ENCODE measurements at regions not wholly inside any gene's neighbourhood (a gene's known extent, or its start where the extent isn't known, plus 50 kb on each side); places are given as distances from the start of the nearest gene placed in this dataset.
A peak's percentile ranks its signal among the peaks of the same experiment; 100 is the strongest.

- Histone ChIP-seq H3K36me3 (ENCODE audit: control insufficient read depth in 2 of 2, insufficient read depth in 2 of 2, low read length in 2 of 2) (no peaks in the 10 kb centered on the region), H3K27me3 (ENCODE audit: control insufficient read depth in 1 of 2, insufficient read depth in 2 of 2, low read length in 2 of 2) (no peaks in the 10 kb centered on the region), H3K4me3 (ENCODE audit: low read length in 2 of 2) (peak overlapping the region in 1 of 2 donors; percentile 59), H3K9me3 (ENCODE audit: control insufficient read depth in 2 of 2, low read length in 2 of 2) (no peaks in the 10 kb centered on the region), H3K9ac (ENCODE audit: low read length in 2 of 2) (no peak overlapping the region), H3K27ac (ENCODE audit: low read length) (no peak overlapping the region), H3K4me1 (ENCODE audit: control insufficient read depth, insufficient read depth, low read length) (no peaks in the 10 kb centered on the region)
These were observed 159.7 kb upstream of the CDH12 start for GRCh38 chr5:23012842-23013241.

GRCh38 chr5:23007762-23008161 lies 154.6 kb upstream of the CDH12 start:
- H3K4me3 ChIP-seq (ENCODE audit: low read length in 2 of 2): no peak overlapping the region
- H3K36me3 ChIP-seq (ENCODE audit: control insufficient read depth in 2 of 2, insufficient read depth in 2 of 2, low read length in 2 of 2): no peaks in the 10 kb centered on the region
- H3K4me1 ChIP-seq (ENCODE audit: control insufficient read depth, insufficient read depth, low read length): no peaks in the 10 kb centered on the region
- H3K9ac ChIP-seq (ENCODE audit: low read length in 2 of 2): no peak overlapping the region
- H3K27ac ChIP-seq (ENCODE audit: low read length): no peak overlapping the region
- no peaks in the 10 kb centered on the region for H3K27me3 ChIP-seq (ENCODE audit: control insufficient read depth in 1 of 2, insufficient read depth in 2 of 2, low read length in 2 of 2)
- no peaks in the 10 kb centered on the region for H3K9me3 ChIP-seq (ENCODE audit: control insufficient read depth in 2 of 2, low read length in 2 of 2)

- Histone ChIP-seq H3K9me3 (ENCODE audit: control insufficient read depth in 2 of 2, low read length in 2 of 2) (no peaks in the 10 kb centered on the region), H3K4me3 (ENCODE audit: low read length in 2 of 2) (no peak overlapping the region), H3K4me1 (ENCODE audit: control insufficient read depth, insufficient read depth, low read length) (no peaks in the 10 kb centered on the region), H3K27me3 (ENCODE audit: control insufficient read depth in 1 of 2, insufficient read depth in 2 of 2, low read length in 2 of 2) (no peaks in the 10 kb centered on the region), H3K9ac (ENCODE audit: low read length in 2 of 2) (no peak overlapping the region), H3K36me3 (ENCODE audit: control insufficient read depth in 2 of 2, insufficient read depth in 2 of 2, low read length in 2 of 2) (no peaks in the 10 kb centered on the region), H3K27ac (ENCODE audit: low read length) (no peak overlapping the region)
These were observed 154.1 kb upstream of the CDH12 start for GRCh38 chr5:23007236-23007635.

- Histone ChIP-seq H3K4me1 (ENCODE audit: control insufficient read depth, insufficient read depth, low read length) (no peaks in the 10 kb centered on the region), H3K9ac (ENCODE audit: low read length in 2 of 2) (no peak overlapping the region), H3K27me3 (ENCODE audit: control insufficient read depth in 1 of 2, insufficient read depth in 2 of 2, low read length in 2 of 2) (no peaks in the 10 kb centered on the region), H3K4me3 (ENCODE audit: low read length in 2 of 2) (no peak overlapping the region), H3K36me3 (ENCODE audit: control insufficient read depth in 2 of 2, insufficient read depth in 2 of 2, low read length in 2 of 2) (no peaks in the 10 kb centered on the region), H3K27ac (ENCODE audit: low read length) (no peak overlapping the region), H3K9me3 (ENCODE audit: control insufficient read depth in 2 of 2, low read length in 2 of 2) (no peaks in the 10 kb centered on the region)
These were observed 148.0 kb upstream of the CDH12 start for GRCh38 chr5:23001120-23001519.

GRCh38 chr5:22998774-22999173 lies 145.6 kb upstream of the CDH12 start:
- Histone ChIP-seq H3K4me1 (ENCODE audit: control insufficient read depth, insufficient read depth, low read length) (no peaks in the 10 kb centered on the region), H3K9ac (ENCODE audit: low read length in 2 of 2) (no peak overlapping the region), H3K27ac (ENCODE audit: low read length) (no peak overlapping the region), H3K27me3 (ENCODE audit: control insufficient read depth in 1 of 2, insufficient read depth in 2 of 2, low read length in 2 of 2) (no peaks in the 10 kb centered on the region), H3K36me3 (ENCODE audit: control insufficient read depth in 2 of 2, insufficient read depth in 2 of 2, low read length in 2 of 2) (no peaks in the 10 kb centered on the region), H3K4me3 (ENCODE audit: low read length in 2 of 2) (no peak overlapping the region), H3K9me3 (ENCODE audit: control insufficient read depth in 2 of 2, low read length in 2 of 2) (no peaks in the 10 kb centered on the region)

GRCh38 chr5:22998362-22998761 lies 145.2 kb upstream of the CDH12 start:
- no peaks in the 10 kb centered on the region for H3K9me3 ChIP-seq (ENCODE audit: control insufficient read depth in 2 of 2, low read length in 2 of 2)
- H3K9ac ChIP-seq (ENCODE audit: low read length in 2 of 2): no peak overlapping the region
- no peak overlapping the region for H3K4me3 ChIP-seq (ENCODE audit: low read length in 2 of 2)
- no peaks in the 10 kb centered on the region for H3K4me1 ChIP-seq (ENCODE audit: control insufficient read depth, insufficient read depth, low read length)
- no peaks in the 10 kb centered on the region for H3K36me3 ChIP-seq (ENCODE audit: control insufficient read depth in 2 of 2, insufficient read depth in 2 of 2, low read length in 2 of 2)
- H3K27me3 ChIP-seq (ENCODE audit: control insufficient read depth in 1 of 2, insufficient read depth in 2 of 2, low read length in 2 of 2): no peaks in the 10 kb centered on the region
- H3K27ac ChIP-seq (ENCODE audit: low read length): no peak overlapping the region

- no peaks in the 10 kb centered on the region for H3K9me3 ChIP-seq (ENCODE audit: control insufficient read depth in 2 of 2, low read length in 2 of 2)
- no peak overlapping the region for H3K4me3 ChIP-seq (ENCODE audit: low read length in 2 of 2)
- no peaks in the 10 kb centered on the region for H3K27me3 ChIP-seq (ENCODE audit: control insufficient read depth in 1 of 2, insufficient read depth in 2 of 2, low read length in 2 of 2)
- H3K36me3 ChIP-seq (ENCODE audit: control insufficient read depth in 2 of 2, insufficient read depth in 2 of 2, low read length in 2 of 2): no peaks in the 10 kb centered on the region
- no peaks in the 10 kb centered on the region for H3K4me1 ChIP-seq (ENCODE audit: control insufficient read depth, insufficient read depth, low read length)
- H3K27ac ChIP-seq (ENCODE audit: low read length): no peak overlapping the region
- no peak overlapping the region for H3K9ac ChIP-seq (ENCODE audit: low read length in 2 of 2)
These were observed 135.8 kb upstream of the CDH12 start for GRCh38 chr5:22988937-22989336.

GRCh38 chr5:22986281-22986680 lies 133.1 kb upstream of the CDH12 start:
- no peak overlapping the region for H3K9ac ChIP-seq (ENCODE audit: low read length in 2 of 2)
- no peaks in the 10 kb centered on the region for H3K36me3 ChIP-seq (ENCODE audit: control insufficient read depth in 2 of 2, insufficient read depth in 2 of 2, low read length in 2 of 2)
- no peak overlapping the region for H3K27ac ChIP-seq (ENCODE audit: low read length)
- no peak overlapping the region for H3K4me3 ChIP-seq (ENCODE audit: low read length in 2 of 2)
- no peaks in the 10 kb centered on the region for H3K9me3 ChIP-seq (ENCODE audit: control insufficient read depth in 2 of 2, low read length in 2 of 2)
- H3K27me3 ChIP-seq (ENCODE audit: control insufficient read depth in 1 of 2, insufficient read depth in 2 of 2, low read length in 2 of 2): no peaks in the 10 kb centered on the region
- H3K4me1 ChIP-seq (ENCODE audit: control insufficient read depth, insufficient read depth, low read length): no peaks in the 10 kb centered on the region

GRCh38 chr5:22985446-22985845 lies 132.3 kb upstream of the CDH12 start:
- Histone ChIP-seq H3K4me1 (ENCODE audit: control insufficient read depth, insufficient read depth, low read length) (no peaks in the 10 kb centered on the region), H3K27ac (ENCODE audit: low read length) (no peak overlapping the region), H3K4me3 (ENCODE audit: low read length in 2 of 2) (no peak overlapping the region), H3K36me3 (ENCODE audit: control insufficient read depth in 2 of 2, insufficient read depth in 2 of 2, low read length in 2 of 2) (no peaks in the 10 kb centered on the region), H3K9ac (ENCODE audit: low read length in 2 of 2) (no peak overlapping the region), H3K9me3 (ENCODE audit: control insufficient read depth in 2 of 2, low read length in 2 of 2) (no peaks in the 10 kb centered on the region), H3K27me3 (ENCODE audit: control insufficient read depth in 1 of 2, insufficient read depth in 2 of 2, low read length in 2 of 2) (no peaks in the 10 kb centered on the region)

GRCh38 chr5:22970956-22971618 lies 117.9 kb upstream of the CDH12 start:
- no peak overlapping the region for H3K9ac ChIP-seq (ENCODE audit: low read length in 2 of 2)

GRCh38 chr5:22970491-22970890 lies 117.3 kb upstream of the CDH12 start:
- no peaks in the 10 kb centered on the region for H3K9me3 ChIP-seq (ENCODE audit: control insufficient read depth in 2 of 2, low read length in 2 of 2)
- no peak overlapping the region for H3K4me3 ChIP-seq (ENCODE audit: low read length in 2 of 2)
- H3K9ac ChIP-seq (ENCODE audit: low read length in 2 of 2): no peak overlapping the region
- peaks cover 0 to 2% of the 10 kb centered on the region in 2 donors for H3K27me3 ChIP-seq (ENCODE audit: control insufficient read depth in 1 of 2, insufficient read depth in 2 of 2, low read length in 2 of 2)
- no peaks in the 10 kb centered on the region for H3K36me3 ChIP-seq (ENCODE audit: control insufficient read depth in 2 of 2, insufficient read depth in 2 of 2, low read length in 2 of 2)
- no peak overlapping the region for H3K27ac ChIP-seq (ENCODE audit: low read length)
- no peaks in the 10 kb centered on the region for H3K4me1 ChIP-seq (ENCODE audit: control insufficient read depth, insufficient read depth, low read length)

More at GRCh38 chr5:22970956-22971618, 117.9 kb upstream of the CDH12 start:
- no peaks in the 10 kb centered on the region for H3K4me1 ChIP-seq (ENCODE audit: control insufficient read depth, insufficient read depth, low read length)
- no peaks in the 10 kb centered on the region for H3K36me3 ChIP-seq (ENCODE audit: control insufficient read depth in 2 of 2, insufficient read depth in 2 of 2, low read length in 2 of 2)
- no peaks in the 10 kb centered on the region for H3K9me3 ChIP-seq (ENCODE audit: control insufficient read depth in 2 of 2, low read length in 2 of 2)
- peaks cover 0 to 2% of the 10 kb centered on the region in 2 donors for H3K27me3 ChIP-seq (ENCODE audit: control insufficient read depth in 1 of 2, insufficient read depth in 2 of 2, low read length in 2 of 2)
- no peak overlapping the region for H3K4me3 ChIP-seq (ENCODE audit: low read length in 2 of 2)
- H3K27ac ChIP-seq (ENCODE audit: low read length): no peak overlapping the region

Data from stomach smooth muscle (tissue), 2 donors.